GM12873 (cell line): ENCODE measurements at regions not wholly inside any gene's neighbourhood (a gene's known extent, or its start where the extent isn't known, plus 50 kb on each side); places are given as distances from the start of the nearest gene placed in this dataset.
A peak's percentile ranks its signal among the peaks of the same experiment; 100 is the strongest.

Experiments used
- CTCF ChIP-seq: IDR thresholded peaks from 2 replicates; pipeline ENCODE4 v1.5.1; 2012; ENCODE audit warnings: low read depth, mild to moderate bottlenecking, moderate library complexity, low read length, control low read depth; ENCODE audit not compliant: insufficient read depth; ENCODE audit errors: missing control alignments

- no peak for TF ChIP-seq CTCF
Measured at GRCh38 chr10:33117816-33118215, 159.8 kb upstream of the ITGB1 start.

- TF ChIP-seq CTCF, result no peak
Measured at GRCh38 chr10:33117230-33117629, 159.2 kb upstream of the ITGB1 start.

GRCh38 chr10:33115738-33116719, 158.0 kb upstream of the ITGB1 start:
- TF ChIP-seq CTCF, result peak; percentile 67

GRCh38 chr10:33114451-33114952, 156.5 kb upstream of the ITGB1 start:
- no peak for TF ChIP-seq CTCF

- TF ChIP-seq CTCF, result no peak
Measured at GRCh38 chr10:33113466-33113865, 155.4 kb upstream of the ITGB1 start.

- no peak for TF ChIP-seq CTCF
Measured at GRCh38 chr10:33112831-33113455, 154.9 kb upstream of the ITGB1 start.

GRCh38 chr10:33111488-33112051, 153.5 kb upstream of the ITGB1 start:
- no peak for TF ChIP-seq CTCF
